ENCODE measurements at regions not wholly inside any gene's neighbourhood (a gene's known extent, or its start where the extent isn't known, plus 50 kb on each side); places are given as distances from the start of the nearest gene placed in this dataset.

DNA sequence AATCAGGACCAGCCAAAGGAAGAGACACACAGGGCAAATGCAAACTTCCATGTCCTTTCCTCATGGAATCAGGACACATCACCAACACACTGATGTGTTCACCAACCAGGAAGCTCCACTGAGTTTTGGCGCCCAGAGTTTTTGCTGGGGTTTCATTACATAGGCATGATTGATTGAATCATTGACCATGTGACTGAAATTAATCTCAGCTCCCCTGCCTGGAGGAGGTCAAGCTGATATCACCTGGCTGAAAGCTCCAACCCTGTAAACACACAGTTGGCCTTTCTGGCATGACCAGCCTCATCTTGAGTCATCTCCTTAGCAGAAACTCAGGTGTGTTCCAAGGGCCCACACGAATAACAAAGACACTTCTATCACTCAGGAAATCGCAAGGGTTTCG, 133.2 kb downstream of the TRIM29 start:
- no peak overlapping the region for H3K27ac ChIP-seq
- intact Hi-C loops (cut with DNase I) = no loop called here
- DNase-seq = no peak

DNA sequence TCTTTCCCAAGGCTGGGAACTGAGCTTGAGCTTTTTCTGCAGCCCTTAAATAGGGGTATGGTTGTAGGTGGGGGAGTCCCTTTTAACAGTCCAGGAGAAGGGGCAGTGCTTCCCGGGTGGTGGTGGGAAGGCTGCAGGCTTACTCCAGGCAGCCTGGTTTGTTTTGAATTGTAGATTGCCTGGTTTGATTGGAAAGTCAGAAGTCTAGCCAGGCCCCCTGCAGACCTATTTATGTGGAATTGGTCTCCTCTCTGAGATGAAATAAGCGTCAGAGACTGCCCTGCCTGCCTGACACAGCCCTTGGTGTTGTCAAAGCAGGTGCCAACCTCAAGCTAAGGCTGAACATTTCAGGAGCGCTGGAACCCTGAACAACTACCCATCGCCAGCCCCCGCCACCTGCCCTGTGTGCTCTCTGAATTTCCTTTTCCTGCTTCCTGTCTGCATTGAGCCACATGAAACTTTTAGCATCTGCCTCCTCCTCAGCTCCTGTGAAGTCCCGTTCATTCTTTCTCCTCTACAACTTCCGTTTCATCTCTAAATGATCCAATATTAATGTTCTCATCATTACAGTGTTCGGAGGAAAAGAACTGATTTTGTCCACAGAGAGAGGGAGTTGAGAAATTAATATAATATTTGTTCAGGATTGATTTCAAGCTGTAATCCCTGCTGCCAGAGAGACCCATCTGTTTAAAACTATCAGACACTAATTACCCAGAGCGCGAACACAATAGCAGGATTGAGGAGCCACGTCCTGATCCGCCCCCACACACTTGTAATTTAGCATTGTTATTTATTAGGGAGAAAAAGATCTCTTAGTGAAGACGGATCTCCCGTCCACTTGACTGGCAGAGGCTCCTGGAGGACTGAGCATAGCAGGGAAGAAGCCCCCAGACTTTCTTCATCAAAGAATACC, 136.5 kb downstream of the TRIM29 start:
- no peaks in the 10 kb centered on the region for H3K4me1 ChIP-seq

More for the DNA sequence above, 133.2 kb downstream of the TRIM29 start:
- TF ChIP-seq, protein P1, sequence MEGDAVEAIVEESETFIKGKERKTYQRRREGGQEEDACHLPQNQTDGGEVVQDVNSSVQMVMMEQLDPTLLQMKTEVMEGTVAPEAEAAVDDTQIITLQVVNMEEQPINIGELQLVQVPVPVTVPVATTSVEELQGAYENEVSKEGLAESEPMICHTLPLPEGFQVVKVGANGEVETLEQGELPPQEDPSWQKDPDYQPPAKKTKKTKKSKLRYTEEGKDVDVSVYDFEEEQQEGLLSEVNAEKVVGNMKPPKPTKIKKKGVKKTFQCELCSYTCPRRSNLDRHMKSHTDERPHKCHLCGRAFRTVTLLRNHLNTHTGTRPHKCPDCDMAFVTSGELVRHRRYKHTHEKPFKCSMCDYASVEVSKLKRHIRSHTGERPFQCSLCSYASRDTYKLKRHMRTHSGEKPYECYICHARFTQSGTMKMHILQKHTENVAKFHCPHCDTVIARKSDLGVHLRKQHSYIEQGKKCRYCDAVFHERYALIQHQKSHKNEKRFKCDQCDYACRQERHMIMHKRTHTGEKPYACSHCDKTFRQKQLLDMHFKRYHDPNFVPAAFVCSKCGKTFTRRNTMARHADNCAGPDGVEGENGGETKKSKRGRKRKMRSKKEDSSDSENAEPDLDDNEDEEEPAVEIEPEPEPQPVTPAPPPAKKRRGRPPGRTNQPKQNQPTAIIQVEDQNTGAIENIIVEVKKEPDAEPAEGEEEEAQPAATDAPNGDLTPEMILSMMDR (IDR thresholded peaks at IDR 0.05) = no peak
- Histone ChIP-seq H3K36me3 (no peaks in the 10 kb centered on the region), H3K4me1 (no peaks in the 10 kb centered on the region), H3K4me3 (no peak overlapping the region), H3K9me3 (no peaks in the 10 kb centered on the region), H3K9ac (ENCODE audit: low read depth in 2 of 2, low read length in 2 of 2) (no peak overlapping the region), H3K27me3 (no peaks in the 10 kb centered on the region)

DNA sequence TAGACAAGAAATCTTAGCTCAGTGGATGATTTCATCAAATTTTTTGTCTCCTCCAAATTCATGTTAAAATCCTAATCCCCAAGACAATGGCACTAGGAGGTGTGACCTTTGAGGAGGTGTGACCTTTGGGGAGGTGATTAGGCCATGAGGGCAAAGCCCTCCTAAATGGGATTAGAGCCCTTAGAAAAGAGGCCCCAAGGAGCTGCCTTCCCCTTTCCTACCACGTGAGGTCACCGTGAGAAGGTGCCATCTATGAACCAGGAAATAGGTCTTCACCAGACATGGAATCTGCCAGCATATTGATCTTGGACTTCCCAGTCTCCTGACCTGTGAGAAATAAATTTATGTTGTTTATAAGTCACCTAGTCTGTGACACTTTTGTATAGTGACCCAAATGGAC, 138.7 kb downstream of the TRIM29 start:
- Histone ChIP-seq H3K4me1 (no peaks in the 10 kb centered on the region), H3K27me3 (no peaks in the 10 kb centered on the region), H3K27ac (no peak overlapping the region), H3K9ac (ENCODE audit: low read depth in 2 of 2, low read length in 2 of 2) (no peak overlapping the region), H3K36me3 (no peaks in the 10 kb centered on the region), H3K4me3 (no peak overlapping the region), H3K9me3 (no peaks in the 10 kb centered on the region)
- TF ChIP-seq, protein P1 (IDR thresholded peaks at IDR 0.05) = no peak
- no peak for DNase-seq
- intact Hi-C loops (cut with DNase I) = no loop called here

More for the DNA sequence above, 136.5 kb downstream of the TRIM29 start:
- TF ChIP-seq, protein P1 (IDR thresholded peaks at IDR 0.05) = no peak
- Histone ChIP-seq H3K9ac (ENCODE audit: low read depth in 2 of 2, low read length in 2 of 2) (no peak overlapping the region), H3K36me3 (no peaks in the 10 kb centered on the region), H3K27ac (no peak overlapping the region), H3K9me3 (no peaks in the 10 kb centered on the region), H3K27me3 (no peaks in the 10 kb centered on the region), H3K4me3 (no peak overlapping the region)
- intact Hi-C loops (cut with DNase I) = no loop called here
- no peak for DNase-seq

- H3K9me3 ChIP-seq = no peaks in the 10 kb centered on the region
- H3K9ac ChIP-seq (ENCODE audit: low read depth in 2 of 2, low read length in 2 of 2) = no peak overlapping the region
- H3K4me1 ChIP-seq = no peaks in the 10 kb centered on the region
- TF ChIP-seq, protein P1 (IDR thresholded peaks at IDR 0.05) = no peak
- no peak overlapping the region for H3K4me3 ChIP-seq
- intact Hi-C loops (cut with DNase I) = no loop called here
- no peak overlapping the region for H3K27ac ChIP-seq
- H3K36me3 ChIP-seq = no peaks in the 10 kb centered on the region
- H3K27me3 ChIP-seq = no peaks in the 10 kb centered on the region
- no peak for DNase-seq
These were observed 141.4 kb downstream of the TRIM29 start for GRCh38 chr11:119996556-119996955.

DNA sequence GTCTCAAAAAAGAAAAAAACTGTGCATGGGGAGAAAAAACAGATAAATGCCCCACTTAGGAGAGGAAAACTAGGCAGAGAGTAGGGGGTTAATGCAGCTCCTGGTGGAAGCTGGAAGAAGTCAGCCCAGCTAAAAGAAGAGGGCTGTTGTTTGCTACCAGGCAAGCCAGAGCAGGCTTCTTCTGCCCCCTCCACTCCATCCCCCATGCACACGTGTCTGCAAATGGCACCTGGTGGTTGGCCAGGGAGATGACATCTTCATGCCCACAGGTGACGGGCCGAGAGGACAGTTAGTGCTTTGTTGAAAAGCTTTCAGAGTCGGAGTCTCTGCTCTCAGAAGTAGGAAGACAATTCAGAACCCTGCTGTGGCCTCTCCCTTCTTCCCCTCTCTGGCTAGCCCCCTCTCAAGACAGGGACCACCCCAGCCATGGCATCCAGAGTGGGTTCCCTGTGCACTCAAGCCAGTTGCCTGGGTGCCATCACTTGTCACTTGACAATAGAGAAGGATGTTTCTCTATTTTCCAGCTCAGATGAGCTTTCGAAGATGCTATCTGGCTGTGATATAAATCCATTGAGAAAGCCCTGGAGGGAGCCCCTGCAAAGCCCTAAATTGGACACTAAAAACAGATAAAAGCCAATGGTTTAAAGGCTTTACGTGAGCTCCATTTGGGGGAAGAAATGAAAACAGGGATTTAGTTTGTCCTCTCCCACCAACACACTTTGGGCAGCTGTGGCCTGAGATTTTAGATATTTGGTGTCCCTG, 142.0 kb downstream of the TRIM29 start:
- no peak overlapping the region for H3K4me3 ChIP-seq
- intact Hi-C loops (cut with DNase I) = no loop called here
- TF ChIP-seq, protein P1 (IDR thresholded peaks at IDR 0.05) = no peak
- H3K27ac ChIP-seq = no peak overlapping the region
- no peak overlapping the region for H3K9ac ChIP-seq (ENCODE audit: low read depth in 2 of 2, low read length in 2 of 2)
- DNase-seq = no peak
- H3K4me1 ChIP-seq = no peaks in the 10 kb centered on the region
- no peaks in the 10 kb centered on the region for H3K36me3 ChIP-seq
- no peaks in the 10 kb centered on the region for H3K27me3 ChIP-seq
- H3K9me3 ChIP-seq = no peaks in the 10 kb centered on the region
